NCI-H2029 (cell line): ENCODE measurements at regions not wholly inside any gene's neighbourhood (a gene's known extent, or its start where the extent isn't known, plus 50 kb on each side); places are given as distances from the start of the nearest gene placed in this dataset.
A peak's percentile ranks its signal among the peaks of the same experiment; 100 is the strongest.

ENCODE experiments used
- DNase-seq: peaks from one replicate; lab custom pipeline; 2025; lab: John Stamatoyannopoulos, UW

DNA sequence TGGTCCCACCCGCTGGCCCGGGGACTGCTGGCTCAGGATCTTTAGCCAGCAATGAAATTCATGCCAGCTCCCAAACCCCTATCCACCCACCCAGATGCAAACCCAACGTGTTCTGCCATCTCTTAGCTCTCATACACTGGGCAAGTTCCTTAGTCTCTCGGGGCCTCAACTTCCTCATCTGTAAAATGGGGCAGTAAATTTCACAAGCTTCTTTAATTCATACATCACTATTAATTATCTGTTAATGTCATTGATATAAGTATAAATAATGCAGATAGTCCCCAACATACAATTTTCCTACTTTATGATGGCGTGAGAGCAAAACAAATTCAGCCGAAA lies 398.7 kb downstream of the SOX9 start:
- DNase-seq, result no peak

DNA sequence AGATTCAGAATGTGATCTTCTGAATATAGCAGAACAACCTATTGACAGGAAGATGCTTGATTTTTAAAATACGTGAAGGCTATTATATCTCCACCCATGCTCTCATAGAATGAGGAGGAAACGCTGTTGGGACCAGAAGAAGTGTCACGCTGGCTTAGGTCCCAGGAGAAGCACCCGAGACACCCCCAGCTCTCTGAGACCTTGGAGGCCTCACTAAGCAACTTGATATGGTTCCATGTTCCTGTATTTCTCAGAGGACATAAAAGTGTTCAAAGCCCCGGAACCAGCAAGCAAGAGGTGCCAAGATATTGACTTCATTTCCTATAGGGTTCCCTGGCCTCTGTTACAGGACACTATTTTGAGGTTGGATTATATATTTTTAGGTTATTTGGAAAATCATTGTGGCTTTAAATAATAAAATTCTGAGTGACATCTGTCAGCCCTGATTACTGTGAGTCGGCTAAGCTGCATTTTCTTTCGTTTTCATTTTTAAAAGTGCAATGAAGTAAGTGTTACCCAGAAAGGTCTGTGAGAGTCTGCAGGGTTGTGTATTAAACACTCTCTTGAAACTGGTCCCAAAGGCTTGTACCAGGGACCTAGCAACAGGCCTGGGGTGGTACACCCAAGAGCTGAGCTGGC lies 400.0 kb downstream of the SOX9 start:
- no peak for DNase-seq

DNA sequence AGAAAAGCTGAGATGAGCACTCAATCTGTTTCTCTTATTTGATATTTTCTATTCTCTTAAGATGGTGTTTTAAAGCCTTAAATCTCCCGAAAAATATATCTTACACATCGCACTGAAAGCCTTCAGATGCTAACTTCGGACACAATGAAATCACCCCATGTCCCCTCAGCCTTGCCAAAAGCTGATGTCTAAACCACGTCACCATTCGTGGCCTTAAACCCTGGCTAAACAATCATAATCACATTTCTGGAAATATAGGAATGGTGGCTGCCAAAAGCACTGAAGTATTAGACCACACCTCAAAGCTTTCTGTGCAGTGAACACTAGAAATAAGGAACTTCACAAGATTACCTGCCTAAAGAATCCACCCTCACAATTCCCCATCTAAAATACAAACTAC lies 402.7 kb downstream of the SOX9 start:
- DNase-seq, result no peak

DNA sequence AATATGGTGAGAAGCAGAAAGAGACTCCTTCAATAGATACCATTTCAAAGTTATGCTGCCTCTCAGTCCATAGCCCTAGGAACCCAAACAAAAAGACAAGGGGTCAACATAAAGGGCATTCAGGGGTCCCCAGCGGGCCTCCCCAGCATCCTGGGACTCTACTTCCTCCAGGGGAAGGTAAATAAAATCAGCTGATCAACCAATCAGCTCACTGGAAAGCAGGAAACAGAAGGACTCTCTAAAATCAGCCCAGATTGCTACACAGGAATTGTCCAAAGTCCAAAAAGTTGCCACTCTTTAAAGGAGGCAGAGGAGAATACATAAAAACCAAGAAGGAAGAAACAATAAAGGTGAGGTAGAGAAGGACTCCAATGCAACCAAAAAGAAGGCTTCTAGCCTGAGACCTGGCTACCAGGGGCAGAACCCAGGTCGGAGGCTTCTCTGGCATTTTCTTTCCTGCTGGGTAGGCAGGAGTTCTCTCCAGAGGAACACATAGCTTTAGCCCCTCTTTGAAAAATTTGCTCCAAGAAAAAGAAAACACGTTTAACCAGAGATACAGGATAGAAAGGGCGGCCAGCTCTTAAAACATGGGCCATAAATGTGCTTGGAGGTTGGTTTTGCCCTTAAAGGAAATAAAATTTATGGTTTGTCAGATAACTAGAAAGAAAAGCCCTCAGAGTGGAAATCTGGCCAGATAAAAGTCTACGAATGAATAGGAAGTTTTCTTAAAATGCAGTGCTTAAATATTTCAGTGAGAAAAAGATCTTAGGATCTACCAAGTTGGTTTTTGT lies 404.6 kb downstream of the SOX9 start:
- no peak for DNase-seq

DNA sequence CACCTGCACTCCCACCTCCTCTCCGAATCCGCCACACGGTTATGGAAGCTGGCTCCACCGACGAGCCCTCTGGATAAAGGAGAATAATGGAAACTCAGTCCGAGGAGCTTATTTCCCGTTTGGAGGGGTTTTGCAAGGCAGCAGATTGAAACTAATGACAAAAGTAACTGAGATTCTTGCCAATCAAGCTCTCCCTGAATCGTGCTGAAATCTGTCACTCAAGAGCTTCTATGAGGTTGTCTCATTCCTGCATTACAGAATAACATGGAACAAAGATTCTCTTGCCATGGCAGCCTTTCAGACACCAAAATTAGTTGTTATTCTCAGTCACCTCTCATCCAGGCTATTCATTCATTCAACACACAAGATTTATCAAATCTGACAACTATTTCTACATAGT lies 405.9 kb downstream of the SOX9 start:
- no peak for DNase-seq

DNA sequence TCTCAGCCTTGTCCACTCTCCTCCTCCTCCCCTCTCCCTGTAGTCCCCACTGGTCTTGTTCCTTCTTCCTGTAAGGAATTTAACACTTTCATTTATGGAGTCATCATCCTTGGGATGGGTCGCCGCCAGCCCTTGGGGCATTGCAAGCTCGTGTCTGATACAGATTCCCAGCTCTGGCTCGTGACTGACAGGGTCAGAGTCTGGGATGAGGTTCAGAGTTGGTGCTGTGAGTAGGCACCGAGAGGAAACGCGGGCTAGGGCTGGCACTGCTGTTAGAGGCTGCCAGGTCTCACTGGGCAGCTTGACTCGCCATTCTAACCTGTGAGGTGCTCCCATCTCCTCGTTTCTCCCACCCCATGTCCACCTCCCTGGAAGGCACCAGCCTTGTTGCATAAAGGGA lies 407.0 kb downstream of the SOX9 start:
- no peak for DNase-seq

DNA sequence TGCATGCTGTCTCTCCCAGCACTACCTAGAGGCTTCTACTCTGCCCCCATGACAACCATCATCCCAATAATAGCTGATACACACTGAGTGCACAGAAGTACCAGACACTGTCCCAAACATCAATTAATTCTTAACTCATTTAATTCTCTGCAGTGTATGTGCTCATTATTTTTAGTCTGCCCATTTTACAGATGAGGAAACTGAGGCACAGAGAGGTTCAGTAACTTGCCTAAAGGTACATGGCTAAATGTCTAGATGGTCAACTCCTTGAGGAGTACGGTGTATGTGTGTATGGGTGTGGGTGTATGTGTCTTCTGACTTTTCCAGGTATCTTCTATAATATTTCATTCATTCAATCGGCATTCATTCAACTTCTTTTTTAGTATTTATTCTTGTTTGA lies 407.9 kb downstream of the SOX9 start:
- no peak for DNase-seq

DNA sequence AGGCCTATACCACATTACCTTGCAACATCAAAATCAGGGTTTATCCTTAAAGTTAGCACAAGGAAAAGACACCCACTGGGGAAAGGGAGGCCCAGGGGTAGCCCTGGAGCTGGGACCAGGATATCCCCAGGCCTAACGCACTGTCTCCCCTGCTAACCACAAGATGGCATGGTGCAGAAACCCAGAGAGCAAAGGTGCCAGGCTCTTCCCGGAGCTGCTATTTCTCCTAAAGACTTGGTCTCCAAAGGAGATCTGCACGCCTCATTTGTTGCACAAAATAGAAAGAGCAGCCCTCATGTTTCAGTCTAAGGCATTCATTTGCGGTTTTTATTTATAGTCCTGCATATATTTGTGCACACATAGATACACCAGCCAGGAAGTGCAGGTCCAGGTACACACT lies 408.6 kb downstream of the SOX9 start:
- DNase-seq, result peak; percentile 13

DNA sequence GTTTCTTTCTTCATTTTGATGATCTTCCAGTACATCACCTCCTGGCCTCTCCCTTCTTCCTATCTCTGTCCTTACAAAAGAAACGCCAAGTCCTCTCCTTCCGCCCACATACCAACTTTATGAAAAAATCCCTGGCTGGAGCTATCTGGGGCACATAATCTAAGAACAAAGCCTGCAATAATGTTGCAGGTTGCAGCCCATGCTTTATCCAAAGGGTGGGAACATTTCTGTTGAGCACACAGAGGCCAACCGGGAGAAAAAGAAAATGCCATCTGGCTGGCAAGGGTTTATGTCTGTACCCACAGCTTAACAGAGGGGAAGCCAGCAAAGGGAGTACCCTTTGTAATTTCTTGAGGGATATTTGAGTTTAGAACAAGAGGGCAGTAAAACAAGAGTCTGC lies 409.6 kb downstream of the SOX9 start:
- DNase-seq, result no peak

DNA sequence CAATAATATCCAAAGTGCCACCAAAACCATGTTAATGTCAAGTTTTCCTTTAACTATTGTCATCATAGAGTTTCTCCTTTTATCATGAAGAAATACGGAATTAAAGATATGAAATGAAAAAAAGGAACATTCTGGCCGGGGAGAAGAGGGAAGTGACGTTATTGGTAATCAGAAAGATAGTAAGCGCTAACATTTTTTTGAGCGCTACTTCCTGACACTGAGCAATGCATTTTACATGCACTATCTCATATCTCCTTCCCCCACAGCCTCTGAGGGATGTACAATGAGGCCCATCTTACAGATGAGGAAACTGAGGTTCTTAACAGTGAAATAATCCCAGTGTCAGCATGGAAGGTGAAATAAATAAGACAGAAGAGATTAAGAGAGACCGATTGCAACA lies 410.9 kb downstream of the SOX9 start:
- no peak for DNase-seq

DNA sequence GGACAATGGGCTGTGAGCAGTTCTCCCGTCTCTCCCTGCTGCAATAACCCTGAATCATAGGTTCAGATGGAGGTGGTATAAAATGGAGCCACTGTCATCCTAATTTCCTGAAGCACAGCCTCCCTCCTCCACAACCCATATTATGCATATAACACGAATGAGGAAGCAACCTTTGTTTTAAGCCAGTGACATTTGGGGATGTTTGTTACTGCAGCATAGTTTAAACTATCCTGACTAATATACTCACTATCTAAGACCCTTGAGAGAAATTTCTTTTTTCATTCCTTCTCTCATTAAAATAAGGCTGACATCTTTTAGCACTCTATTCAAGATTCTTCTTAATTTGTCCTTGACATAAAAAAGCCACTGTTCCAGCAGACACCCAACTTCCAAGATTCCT lies 413.4 kb downstream of the SOX9 start:
- DNase-seq, result no peak

DNA sequence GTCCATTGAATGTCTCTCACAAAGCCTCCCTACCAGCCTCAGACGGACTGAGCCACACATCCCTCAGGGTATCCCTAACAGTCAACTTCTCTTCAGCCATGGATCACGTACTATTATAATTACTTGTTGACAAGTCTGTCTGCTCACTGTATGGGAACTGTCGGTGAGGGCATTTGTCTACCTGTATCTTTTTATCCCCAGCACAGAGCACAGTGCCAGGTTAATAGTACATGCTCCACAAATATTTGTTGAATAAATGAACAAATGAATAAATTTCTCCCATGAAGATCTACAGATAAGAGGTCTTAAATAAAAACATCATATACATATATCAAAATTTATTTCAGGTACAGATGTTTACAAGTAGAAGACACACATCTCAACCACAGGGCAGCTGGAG lies 414.0 kb downstream of the SOX9 start:
- no peak for DNase-seq

DNA sequence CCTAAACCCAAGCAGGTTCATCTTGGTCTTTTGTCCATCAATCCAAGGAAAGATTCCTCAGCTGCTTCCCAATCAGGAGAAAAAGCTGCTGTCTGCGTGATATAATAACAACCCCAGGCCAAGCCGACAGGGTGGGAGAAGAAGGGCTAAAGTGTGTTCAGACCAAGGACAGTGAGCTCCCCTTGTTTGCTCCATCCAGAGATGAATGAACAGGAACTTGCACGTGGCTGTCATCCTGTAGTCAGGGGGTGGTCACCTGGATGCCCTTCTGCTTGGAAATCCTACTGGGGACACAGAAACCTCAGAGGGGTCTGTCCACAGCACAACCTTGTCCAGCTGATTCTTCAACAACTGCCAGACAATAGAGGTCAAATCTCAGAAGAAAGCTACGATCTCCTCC lies 414.5 kb downstream of the SOX9 start:
- DNase-seq, result no peak

DNA sequence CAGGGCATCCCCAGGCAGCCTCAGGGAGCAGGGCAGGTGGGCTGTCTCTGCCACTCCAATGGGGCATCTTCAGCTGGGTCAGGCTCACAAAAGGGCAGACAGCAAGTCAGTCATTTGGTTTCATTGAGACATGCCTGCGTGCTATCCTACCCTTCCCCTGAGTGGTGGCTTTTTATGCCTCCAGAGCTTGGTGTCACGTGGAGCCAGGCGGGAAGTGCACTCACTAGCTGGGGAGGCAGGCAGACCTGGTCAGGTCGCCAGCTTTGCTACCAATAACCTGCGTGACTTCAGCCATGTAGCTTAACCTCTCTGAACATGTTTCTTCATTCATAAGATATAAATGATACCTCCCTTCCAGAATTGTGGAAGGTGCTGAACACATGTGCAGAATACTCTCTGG lies 415.0 kb downstream of the SOX9 start:
- DNase-seq, result no peak

DNA sequence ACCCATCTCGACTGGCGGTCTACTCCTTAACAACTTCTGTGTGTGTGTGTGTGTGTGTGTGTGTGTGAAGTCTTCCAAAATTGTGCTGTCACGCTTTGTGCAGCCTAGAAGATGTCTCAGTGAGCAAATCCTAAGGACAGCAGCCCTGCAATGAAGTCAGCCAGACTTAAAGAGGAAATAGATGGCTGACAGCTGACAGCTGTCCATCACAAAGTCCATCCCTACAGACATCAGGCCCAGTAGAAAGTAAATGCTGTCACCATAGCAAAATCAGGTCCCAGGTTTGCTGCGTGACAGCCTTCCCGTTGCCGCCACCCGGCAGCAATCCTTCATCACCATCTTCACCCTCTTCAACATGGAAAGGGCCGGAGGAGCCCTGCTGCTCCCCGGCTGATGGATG lies 416.0 kb downstream of the SOX9 start:
- DNase-seq, result no peak

DNA sequence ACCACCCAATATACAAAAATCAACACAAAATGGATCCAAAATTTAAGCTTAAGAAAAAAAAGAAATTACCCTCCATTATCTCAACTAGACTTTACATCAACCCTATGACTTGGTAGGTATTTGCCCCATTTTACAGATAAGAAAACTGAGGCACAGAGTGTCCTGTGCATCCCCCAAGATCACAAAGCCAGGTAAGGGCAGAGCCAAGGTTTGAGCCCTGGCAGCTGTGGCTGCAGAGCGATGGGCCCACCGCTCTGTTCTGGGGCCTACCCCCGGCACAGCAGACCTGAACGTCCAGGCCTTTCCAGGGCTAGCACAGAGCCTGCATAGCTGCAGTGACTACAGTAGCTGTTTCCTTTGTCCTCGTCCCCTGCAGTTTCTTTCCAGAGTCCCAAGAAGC lies 417.6 kb downstream of the SOX9 start:
- no peak for DNase-seq

DNA sequence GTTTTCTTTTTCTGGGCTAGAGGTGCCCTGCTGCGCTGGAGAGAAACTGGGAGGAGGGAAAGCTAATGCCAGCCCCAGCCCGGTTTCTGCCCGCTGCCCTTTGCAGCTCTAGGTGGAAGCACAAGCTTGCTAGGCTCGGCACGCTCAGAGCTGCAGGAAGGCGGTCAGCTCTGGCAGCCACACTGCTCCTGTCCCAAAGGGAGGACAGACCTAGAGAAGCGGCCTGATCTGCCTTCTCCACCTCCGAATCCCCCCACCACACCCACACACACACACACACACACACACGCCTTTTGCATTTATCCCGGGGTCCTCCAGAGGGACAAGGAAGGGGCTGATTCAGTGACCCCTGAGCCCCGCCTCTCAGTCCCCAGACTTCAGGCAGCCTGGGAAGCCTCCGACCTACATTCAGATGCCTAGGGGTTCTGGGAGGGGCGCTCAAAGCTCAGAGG lies 418.1 kb downstream of the SOX9 start:
- DNase-seq, result no peak

DNA sequence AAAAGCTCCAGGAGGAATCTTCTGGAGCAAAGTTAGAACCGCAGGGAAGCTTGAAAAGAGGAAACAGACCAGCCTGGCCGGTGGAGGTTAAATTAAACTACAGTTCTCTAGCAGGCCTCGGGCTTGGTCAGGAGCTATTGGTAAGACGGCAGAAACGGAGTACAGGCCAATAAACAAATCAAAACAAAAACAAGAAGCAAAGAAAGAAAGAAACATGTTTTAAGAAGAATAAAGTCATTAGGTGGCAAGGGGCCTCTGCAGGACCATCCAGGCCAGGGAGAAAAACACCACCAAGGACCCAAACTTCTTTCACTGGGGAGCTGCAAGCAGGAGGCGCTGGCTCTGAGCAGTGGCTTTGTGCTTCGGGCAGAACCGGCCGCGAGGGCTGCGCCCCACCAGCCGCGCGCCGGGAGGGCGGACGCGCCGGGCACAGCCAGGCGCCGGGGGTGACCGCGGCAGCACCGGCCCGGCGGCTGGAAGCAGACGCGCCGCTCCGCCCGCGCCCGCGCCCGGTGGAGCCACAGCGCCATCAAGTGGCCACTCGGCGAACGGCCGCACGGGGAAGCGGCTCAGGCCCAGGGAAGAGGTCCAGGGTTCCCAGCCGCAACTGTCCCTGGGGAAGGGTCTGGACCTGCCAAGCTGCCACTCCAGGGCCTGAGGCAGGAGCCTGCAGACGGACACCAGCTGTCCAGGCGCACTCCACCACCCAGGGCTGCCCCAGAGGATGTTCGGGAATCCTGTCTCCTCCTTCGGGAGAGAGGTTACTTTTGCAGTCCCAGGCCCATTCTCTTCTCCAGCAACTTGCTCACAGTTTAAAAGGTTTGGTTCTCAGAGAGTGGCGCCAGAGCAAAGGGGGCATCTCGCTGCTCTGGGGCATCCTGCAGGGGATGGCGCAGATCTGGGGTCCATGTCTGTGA lies 419.4 kb downstream of the SOX9 start:
- peak; percentile 32 for DNase-seq

DNA sequence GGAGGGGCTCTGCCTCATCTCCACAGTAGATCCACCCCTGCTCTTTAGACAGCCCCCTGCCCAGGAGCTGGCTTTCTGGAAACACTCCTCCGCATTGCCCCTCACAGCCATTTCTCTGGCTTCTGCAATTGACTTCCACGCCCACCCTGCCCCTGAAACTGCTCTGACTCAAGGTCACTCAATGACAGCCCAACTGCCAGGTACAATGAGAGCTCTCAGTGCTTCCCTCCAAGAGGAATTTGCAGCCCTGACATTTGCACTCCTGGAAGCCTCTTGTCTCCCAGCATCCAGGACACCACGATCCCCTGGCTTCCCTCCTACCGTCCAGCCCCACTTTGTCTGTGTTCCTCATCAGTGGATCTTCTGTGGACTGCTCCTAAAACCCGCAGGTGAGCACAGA lies 421.5 kb downstream of the SOX9 start:
- DNase-seq, result no peak

DNA sequence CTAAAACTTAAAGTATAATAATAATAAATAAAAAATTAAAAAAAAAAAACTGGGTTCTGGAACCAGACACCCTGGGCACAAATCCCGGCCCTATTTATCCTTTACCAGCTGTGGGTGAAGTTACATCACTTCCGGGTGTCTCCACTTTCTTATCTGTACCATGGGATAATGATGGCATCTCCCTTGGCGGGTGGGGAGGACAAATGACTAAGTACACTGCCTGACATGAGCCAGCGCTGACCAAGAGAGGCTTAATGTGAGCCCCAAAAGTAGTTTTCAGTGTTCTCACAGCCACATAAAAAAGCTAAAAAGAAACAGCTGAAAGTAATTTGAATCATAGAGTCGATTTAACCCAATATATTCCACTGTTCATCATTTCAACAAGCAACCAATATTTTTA lies 424.9 kb downstream of the SOX9 start:
- DNase-seq, result no peak

DNA sequence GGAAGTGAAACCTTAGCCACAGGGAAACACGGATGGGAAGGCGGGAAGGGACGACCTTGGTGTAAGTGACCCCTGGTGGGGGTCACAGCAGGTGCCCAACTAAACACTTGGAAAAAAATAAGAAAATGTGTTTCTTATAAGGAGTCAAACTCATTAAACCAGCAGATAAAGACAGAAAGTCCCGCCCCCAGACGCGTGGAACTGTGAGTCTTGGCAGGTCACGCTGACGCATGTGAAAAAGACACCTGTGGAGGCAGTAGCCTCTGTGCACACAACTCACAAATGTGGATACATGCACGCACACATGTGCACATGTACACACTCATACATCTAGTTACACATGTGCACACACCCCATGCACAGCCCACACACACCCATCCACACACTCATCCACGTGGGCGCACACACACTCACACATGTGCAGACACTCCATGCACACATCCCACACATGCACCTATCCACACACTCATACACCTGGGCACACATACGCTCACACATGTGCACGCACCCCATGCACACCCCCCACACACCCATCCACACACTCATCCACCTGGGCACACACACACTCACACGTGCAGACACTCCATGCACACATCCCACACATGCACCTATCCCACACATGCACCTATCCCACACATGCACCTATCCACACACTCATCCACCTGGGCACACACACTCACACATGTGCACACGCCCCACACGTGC lies 432.4 kb downstream of the SOX9 start:
- DNase-seq, result no peak

DNA sequence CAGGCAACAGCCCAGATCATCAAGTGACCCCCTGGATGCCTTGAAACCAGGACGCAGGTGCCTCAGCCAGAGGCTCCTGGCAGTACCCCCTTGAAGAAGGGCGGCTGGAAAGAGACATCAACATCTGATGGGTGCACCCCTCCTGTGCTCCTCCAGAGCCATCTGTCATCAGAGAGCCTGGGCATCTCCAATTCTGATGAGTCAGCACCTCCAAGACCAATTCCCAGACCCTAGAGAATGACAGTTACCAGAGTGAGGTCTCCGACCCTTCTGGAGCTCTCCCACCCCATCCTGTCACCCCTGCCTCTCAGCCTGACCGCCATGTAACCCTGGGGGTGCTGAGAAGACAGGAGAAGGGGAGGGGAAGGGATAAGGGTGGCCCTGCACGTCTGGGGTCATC lies 433.7 kb downstream of the SOX9 start:
- DNase-seq, result no peak
